ENCODE measurements at regions not wholly inside any gene's neighbourhood (a gene's known extent, or its start where the extent isn't known, plus 50 kb on each side); places are given as distances from the start of the nearest gene placed in this dataset.

GRCh38 chr18:40738321-40738880 lies 1216.6 kb upstream of the PIK3C3 start:
- TF ChIP-seq POLR2AphosphoS5 (IDR thresholded peaks at IDR 0.05), result no peak
- no peak for TF ChIP-seq CTCF (IDR thresholded peaks at IDR 0.05)
- TF ChIP-seq POLR2A (IDR thresholded peaks at IDR 0.05), result no peak

GRCh38 chr18:40708726-40709125 lies 1246.3 kb upstream of the PIK3C3 start:
- no peaks in the 10 kb centered on the region for H3K4me1 ChIP-seq

More at GRCh38 chr18:40738321-40738880, 1216.6 kb upstream of the PIK3C3 start:
- Histone ChIP-seq H3K27me3 (no peaks in the 10 kb centered on the region), H3K27ac (no peak overlapping the region), H3K4me1 (no peaks in the 10 kb centered on the region), H3K4me3 (no peak overlapping the region), H3K36me3 (no peaks in the 10 kb centered on the region), H3K9me3 (no peaks in the 10 kb centered on the region)
- DNase-seq (ENCODE audit: low spot score in 2 of 2), result no peak
- intact Hi-C loops (cut with DNase I; ENCODE audit: low total_unique reads), result no loop called here

GRCh38 chr18:40707797-40708196 lies 1247.2 kb upstream of the PIK3C3 start:
- no peak overlapping the region for H3K4me3 ChIP-seq
- no peaks in the 10 kb centered on the region for H3K36me3 ChIP-seq
- H3K27me3 ChIP-seq, result no peaks in the 10 kb centered on the region
- DNase-seq (ENCODE audit: low spot score in 2 of 2), result no peak
- no peaks in the 10 kb centered on the region for H3K9me3 ChIP-seq
- intact Hi-C loops (cut with DNase I; ENCODE audit: low total_unique reads), result no loop called here
- no peaks in the 10 kb centered on the region for H3K4me1 ChIP-seq
- H3K27ac ChIP-seq, result no peak overlapping the region
- TF ChIP-seq POLR2A (IDR thresholded peaks at IDR 0.05) (no peak), POLR2AphosphoS5 (IDR thresholded peaks at IDR 0.05) (no peak), CTCF (IDR thresholded peaks at IDR 0.05) (no peak)

More at GRCh38 chr18:40708726-40709125, 1246.3 kb upstream of the PIK3C3 start:
- no peak for DNase-seq (ENCODE audit: low spot score in 2 of 2)
- Histone ChIP-seq H3K9me3 (no peaks in the 10 kb centered on the region), H3K27me3 (no peaks in the 10 kb centered on the region), H3K27ac (no peak overlapping the region), H3K36me3 (no peaks in the 10 kb centered on the region), H3K4me3 (no peak overlapping the region)
- intact Hi-C loops (cut with DNase I; ENCODE audit: low total_unique reads), result no loop called here
- TF ChIP-seq POLR2AphosphoS5 (IDR thresholded peaks at IDR 0.05) (no peak), POLR2A (IDR thresholded peaks at IDR 0.05) (no peak), CTCF (IDR thresholded peaks at IDR 0.05) (no peak)

GRCh38 chr18:40698129-40698528 lies 1256.9 kb upstream of the PIK3C3 start:
- TF ChIP-seq POLR2A (IDR thresholded peaks at IDR 0.05) (no peak), CTCF (IDR thresholded peaks at IDR 0.05) (no peak), POLR2AphosphoS5 (IDR thresholded peaks at IDR 0.05) (no peak)
- Histone ChIP-seq H3K4me1 (no peaks in the 10 kb centered on the region), H3K9me3 (peaks cover 0 to 7% of the 10 kb centered on the region in 2 donors), H3K4me3 (no peak overlapping the region), H3K27me3 (no peaks in the 10 kb centered on the region), H3K36me3 (no peaks in the 10 kb centered on the region), H3K27ac (no peak overlapping the region)
- intact Hi-C loops (cut with DNase I; ENCODE audit: low total_unique reads), result loop anchor here (10.0 kb wide), 1 partner anchor 747 kb away; no protein-coding TSS in a partner anchor
- no peak for DNase-seq (ENCODE audit: low spot score in 2 of 2)

GRCh38 chr18:40695526-40695925 lies 1259.5 kb upstream of the PIK3C3 start:
- no peak overlapping the region for H3K4me3 ChIP-seq
- H3K4me1 ChIP-seq, result no peaks in the 10 kb centered on the region
- no peak overlapping the region for H3K27ac ChIP-seq
- H3K9me3 ChIP-seq, result peaks cover 0 to 7% of the 10 kb centered on the region in 2 donors
- intact Hi-C loops (cut with DNase I; ENCODE audit: low total_unique reads), result loop anchor here (10.0 kb wide), 1 partner anchor 749 kb away; no protein-coding TSS in a partner anchor
- TF ChIP-seq POLR2AphosphoS5 (IDR thresholded peaks at IDR 0.05), result no peak
- no peaks in the 10 kb centered on the region for H3K27me3 ChIP-seq
- H3K36me3 ChIP-seq, result no peaks in the 10 kb centered on the region
- DNase-seq (ENCODE audit: low spot score in 2 of 2), result no peak
